ENCODE measurements at regions not wholly inside any gene's neighbourhood (a gene's known extent, or its start where the extent isn't known, plus 50 kb on each side); places are given as distances from the start of the nearest gene placed in this dataset.
"Not testable (repeated sequence)": the region's sequence is repeated elsewhere in the genome, so short reads cannot be mapped to it uniquely, and the experiment has no call there.

DNA sequence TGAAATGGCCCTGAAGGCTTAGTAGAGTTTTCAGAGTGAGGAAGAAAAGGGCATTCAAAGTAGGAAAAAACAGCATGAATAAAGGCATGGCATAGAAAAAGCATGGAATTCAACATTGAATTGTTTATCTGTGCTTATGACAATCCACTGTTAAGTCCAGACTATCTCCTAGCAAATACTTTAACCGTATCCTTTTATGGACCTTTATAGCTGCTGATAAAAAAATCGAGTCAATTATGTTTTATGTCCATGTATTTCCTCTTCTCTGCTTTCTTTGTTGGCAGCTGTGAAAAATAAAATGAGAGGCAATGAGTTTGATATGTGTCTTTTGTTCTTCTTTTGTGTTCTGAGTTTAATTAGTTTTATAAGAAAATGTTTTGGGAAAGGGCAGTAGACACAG is 70.4 kb downstream of the TDRD15 start:
- DNase-seq, result no peak

DNA sequence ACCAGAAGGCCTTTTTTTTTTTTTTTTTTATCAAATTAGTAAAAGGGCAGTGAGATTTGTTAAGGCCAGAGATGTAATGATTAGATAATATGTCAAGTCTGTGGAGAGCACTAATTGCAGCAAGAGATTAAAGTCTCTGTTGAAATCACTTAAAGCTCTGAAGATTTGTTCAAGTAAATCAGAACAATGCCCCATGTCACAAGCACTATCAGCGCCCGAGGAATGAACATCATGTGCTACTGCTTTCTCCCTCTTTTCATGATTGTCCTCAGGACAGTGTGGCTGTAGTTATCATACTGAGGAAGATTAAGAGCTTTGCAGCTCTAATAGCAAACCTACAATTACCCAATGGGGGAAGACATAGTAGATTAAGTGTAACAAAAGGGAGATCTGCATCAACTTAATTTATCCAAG is 71.1 kb downstream of the TDRD15 start:
- no peak for DNase-seq

DNA sequence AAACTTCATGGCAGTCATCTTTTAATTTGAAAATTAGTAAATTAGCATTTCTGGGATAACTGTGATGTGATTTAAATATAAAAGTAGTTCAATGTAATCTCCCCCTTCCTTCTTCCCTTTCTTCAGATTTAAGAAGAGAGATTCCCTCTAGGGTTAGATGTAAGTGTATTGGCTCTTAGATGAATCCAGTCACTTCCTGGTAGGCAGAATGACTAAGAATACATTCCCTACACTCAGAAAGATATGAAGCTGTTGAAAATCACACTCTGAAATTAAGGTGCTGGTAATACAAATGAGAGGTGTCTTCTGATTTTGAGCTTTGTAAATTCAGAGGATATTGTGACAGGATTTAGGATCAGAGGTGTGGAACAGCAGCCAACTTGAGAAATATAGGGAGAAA is 71.6 kb downstream of the TDRD15 start:
- DNase-seq, result no peak

DNA sequence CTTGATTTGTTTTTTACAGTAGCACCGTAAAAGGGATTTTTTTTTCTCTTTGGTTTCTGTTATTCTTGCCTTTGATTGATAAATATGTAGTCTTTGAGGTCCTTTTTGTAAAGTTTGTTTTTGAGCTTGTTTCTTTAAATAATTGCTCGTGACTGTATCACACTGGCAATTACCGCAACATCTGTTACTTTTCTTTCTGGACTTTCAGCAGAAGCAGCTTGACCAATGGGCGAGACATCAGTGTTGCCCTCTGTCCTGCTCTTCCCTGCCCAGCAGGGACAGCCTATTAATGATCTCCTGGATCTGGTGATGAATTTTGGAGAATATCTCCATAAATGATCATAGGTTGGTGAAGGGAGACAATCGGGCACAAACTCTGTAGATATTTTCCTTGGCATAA is 74.9 kb downstream of the TDRD15 start:
- no peak for DNase-seq

DNA sequence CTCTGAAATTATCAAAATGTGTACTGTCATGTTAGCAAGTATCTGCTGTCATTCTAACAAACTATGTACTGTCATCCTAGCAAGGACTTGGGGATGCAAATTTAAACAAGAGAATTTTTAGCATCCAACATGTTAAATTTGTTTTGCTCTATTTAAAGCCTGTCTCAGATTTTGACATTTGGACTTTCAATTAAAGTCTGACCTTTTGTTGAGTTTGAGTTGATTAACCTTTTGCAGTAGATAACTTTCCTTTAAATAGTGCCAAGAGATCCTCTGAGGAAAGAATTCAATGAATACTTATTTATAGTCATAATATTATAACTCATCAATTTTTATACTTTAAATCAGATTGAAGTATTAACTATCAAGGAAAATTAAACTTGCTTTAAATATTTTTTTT is 80.2 kb downstream of the TDRD15 start:
- no peak for DNase-seq

DNA sequence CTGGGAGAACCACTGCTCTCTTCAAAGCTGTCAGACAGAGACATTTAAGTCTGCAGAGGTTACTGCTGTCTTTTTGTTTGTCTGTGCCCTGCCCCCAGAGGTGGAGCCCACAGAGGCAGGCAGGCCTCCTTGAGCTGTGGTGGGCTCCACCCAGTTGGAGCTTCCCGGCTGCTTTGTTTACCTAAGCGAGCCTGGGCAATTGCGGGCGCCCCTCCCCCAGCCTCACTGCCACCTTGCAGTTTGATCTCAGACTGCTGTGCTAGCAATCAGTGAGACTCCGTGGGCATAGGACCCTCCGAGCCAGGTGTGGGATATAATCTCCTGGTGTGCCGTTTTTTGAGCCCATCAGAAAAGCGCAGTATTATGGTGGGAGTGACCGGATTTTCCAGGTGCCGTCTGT is 90.3 kb downstream of the TDRD15 start:
- not testable (repeated sequence) for DNase-seq

DNA sequence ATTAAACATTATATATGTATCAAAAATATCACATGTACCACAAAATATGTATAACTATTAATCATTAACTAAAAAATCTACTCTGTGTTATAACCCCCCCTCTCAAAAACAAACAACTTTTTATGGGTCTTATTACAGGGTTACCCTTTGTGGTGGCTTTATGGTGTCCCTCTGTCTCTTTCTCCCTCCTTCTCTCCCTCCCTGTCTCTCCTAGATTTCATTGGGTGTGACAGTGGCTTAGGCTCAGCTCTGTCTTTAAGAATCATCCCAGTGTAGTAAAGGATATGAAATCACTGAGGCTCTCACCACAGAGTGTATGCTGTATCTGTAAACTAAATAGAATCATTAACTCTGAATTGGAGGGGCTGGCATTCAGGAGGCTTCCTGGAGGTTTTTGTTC is 93.7 kb downstream of the TDRD15 start:
- DNase-seq, result no peak

DNA sequence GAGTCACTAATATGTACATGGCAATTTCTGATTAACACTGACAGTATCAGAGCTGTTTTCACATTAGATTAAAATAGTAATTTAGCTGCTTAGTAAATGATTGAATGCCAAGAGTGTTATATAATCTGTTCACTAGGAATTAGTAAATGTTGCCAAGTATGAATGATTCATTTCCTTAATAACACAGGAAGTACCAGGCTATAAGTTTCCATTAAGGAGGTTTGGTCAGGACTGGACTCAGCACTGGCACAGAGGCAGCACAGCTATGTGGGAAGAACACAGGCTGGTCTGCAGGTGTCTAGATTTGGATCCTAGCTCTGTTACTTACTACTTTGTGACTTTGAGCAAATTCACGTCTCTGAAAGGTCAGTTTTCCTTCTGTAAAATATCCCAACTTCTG is 97.2 kb downstream of the TDRD15 start:
- DNase-seq, result no peak

DNA sequence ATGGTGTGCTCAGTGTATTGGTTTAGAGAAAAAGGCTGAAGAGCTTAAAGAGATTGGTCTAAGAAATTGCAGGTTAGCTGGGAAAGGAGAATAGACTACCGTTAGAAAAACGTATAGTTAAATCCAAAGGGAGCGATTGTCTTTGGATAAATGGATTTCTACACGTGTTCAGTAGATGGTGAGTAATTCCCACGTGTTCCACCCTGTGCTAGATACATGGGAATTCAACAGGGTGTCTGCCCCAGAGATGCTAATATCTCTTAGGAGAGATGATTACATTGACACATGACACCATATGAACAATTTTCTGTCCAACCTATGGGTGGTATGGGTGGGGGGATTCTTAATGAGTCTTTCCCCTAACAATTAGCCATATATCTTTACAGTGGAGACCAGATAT is 99.8 kb downstream of the TDRD15 start:
- no peak for DNase-seq

DNA sequence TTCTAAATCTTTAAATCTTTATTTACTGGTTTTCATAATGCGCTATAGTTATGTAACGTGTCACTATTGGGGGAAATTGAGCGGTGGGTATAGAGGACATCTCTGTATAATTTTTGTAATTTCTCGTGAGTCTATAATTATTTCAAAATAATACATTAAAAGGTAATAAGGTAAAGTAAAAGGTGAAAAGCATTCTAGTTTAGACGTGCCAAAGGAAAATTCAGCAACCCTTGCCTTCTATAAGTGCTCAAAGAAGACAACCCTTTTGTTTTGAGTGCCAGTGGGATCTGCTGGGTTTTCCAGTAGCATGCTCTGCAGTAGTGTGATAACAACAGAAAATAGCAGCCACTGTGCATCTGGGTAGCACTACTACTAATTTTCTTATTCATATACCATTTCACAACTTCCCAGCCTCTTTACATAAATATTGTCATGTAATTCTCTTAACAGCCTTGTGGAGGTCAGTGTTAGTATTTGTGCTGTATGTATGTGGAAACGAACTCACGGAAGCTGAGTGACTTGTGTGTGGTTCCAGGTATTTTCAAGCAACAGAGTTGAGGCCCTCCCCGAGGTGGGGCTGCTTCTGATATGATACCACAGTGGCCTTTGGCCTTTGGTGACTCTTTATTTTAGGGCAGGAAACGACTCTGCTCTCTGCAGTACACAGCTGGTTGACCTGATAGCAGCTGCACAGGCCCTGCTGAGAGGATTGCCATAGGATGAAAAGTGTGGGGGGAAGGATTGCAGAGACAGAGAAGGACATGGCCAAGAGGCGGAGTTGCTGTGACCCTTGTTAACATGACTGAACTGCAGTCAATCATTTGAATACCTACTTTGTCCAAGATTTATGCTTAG is 104.5 kb downstream of the TDRD15 start:
- DNase-seq, result no peak

DNA sequence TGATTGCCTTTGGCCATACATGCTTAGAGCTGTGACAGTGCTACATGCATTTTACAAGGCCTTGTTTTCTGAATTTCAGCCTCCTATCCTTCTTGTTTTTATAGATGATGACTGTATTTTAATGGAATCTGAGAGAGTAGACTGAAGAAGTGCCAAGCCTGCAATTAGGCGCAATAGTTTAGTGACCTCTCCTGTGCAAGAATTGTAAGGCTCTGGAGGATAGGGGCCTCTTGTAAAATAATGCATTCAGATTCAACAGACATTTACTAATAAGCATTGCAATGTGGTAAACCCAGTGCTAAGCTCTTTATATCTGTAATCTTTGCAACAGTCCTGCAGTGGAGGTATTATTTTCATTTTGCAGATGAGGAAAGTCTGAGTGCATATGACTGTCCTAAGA is 105.5 kb downstream of the TDRD15 start:
- DNase-seq, result no peak

DNA sequence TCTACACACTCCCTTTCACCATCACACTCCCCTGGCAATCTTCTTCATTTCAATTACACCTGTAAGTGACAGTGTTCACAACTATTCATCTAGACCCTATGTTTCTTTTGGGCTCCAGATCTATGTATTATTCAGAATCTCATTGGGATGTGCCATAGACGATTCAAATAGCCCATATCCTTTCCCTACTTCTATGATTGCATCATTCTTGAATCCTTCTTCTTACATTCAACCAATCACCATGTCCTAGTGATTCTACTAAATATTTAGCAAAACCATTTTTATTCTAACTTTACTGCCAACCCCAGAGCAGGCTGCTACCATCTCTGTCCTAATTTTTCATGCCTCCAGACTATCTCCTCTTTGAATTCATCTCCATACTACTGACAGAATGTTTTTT is 106.4 kb downstream of the TDRD15 start:
- DNase-seq, result no peak

DNA sequence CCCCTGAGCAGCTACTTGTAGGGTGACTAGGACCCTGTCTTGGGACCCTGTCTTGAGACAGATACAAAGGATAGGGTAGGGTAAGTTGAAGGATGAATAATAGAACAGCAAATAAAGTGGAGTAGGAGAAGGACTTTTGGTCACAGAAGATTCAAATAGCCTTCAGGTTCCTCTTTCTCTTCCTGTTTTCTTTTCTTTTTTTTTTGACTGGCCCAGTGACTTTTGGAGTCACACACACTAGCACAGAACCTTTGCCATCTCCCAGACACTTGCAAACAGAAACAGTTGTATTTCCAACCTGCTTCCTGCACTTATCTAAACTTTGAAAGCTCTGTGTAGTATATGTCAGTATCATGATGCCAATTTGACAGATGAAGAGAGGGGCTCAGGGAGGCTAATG is 108.2 kb downstream of the TDRD15 start:
- DNase-seq, result no peak

DNA sequence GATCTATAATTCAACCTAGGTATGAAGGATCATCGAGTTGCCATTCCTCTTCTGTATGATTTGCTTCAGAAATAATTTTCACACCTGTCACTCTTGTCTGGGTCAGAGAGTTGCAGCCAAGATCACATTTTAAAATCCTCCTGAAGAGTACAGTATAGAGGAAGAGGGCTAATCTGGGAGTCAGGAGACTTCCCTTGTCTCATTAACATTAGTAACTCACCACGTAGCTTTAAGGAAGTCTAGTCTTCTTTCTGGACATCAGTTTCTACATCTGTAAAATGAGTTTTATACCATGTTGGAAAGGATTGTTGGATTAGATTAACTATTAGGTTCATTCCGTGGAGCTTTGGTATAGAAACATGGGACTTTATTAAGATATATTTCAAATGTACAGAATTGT is 109.4 kb downstream of the TDRD15 start:
- no peak for DNase-seq

DNA sequence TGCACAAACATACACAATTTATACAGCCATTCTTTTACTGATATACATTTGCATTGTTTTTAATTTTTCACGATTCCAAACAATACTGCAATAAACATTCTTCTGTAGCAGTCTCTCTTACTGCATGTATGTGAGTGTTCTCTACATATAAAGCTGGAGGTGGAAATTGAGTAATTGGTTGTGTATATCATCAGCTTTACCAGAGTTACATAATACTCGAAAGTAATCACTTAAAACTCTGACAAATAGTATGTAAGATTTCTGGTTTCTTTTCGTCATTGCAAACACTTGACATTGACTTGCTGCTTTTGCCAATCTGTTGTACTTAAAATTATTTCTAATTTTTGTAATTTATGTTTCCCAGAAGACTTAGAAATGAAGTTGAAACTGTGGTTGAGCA is 110.2 kb downstream of the TDRD15 start:
- no peak for DNase-seq

DNA sequence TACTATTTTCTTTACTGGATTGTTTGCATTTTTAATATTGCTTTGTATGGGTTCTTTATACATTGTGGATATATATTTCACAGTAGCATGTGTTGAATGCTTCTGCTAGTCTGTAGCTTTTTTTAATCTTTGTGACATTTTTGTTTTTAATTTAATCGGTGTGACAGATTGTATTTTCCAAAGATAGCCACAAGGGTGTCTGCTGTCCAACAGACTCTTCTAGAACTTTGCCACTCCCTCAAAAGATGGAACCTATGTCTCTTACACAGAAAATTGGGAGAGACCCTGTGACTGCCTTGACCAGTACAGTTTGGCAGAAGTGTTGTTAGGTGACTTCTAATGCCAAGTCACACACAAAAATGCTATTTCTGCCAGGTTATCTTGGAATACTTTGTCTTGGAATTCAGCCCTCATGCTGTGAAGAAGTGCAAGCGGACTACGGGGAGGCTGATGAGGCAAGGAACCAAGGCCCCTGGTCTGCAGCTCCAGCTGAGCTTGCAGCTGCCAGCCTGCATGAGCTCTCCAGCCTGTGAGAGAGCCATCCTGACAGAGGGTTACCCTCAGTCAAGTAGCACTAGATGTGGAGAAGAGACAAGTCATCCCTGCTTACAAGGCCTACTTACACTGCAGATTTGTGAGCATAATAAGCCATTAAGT is 110.8 kb downstream of the TDRD15 start:
- DNase-seq, result no peak

DNA sequence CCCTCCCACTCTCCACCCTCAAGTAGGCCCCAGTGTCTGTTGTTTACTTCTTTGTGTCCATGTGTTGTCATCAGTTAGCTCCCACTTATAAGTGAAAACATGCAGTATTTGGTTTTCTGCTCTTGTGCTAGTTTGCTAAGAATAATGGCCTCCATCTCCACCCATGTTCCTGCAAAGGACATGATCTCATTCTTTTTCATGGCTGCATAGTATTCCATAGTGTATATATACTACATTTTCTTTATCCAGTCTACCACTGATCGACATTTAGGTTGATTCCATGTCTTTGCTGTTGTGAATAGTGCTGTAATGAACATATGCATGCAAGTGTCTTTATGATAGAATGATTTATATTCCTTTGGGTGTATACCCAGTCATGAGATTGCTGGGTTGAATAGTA is 116.0 kb downstream of the TDRD15 start:
- DNase-seq, result not testable (repeated sequence)

DNA sequence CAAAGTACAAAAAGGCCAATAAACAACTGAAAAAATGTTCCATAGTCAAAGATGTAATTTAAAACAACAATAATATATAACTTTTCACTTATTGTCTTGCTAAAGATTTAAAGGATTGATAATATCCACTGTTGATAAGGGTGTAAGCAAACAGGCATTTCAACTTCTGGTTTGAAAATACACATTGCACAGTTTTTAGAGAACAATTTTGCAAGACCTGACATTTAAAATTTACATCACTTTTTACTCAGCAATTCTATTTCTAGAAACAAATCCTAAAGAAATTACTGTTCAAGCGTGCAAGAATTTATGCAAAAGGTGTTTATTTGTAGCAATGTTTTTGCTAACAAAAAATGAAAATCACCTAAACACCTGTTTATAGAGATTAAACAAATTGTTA is 120.4 kb downstream of the TDRD15 start:
- no peak for DNase-seq

DNA sequence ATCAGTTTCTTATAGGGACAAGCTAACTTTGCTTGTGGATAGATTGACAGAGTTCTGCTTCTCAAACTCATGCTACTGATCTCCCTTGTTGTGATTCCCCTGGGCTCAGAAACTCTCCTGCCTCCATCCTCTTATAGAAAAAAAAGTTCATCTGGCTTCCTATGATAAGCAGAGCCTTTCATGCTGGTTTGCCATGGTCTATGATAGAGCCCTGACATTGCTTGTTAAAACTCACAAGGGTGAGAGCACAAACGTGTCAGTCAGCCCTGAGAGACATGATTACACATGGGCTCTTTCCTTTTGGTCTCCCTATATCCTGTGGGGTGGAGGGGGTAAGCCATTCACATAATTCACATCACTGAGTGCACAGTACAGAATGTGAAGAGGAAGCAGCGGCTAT is 121.8 kb downstream of the TDRD15 start:
- DNase-seq, result no peak

DNA sequence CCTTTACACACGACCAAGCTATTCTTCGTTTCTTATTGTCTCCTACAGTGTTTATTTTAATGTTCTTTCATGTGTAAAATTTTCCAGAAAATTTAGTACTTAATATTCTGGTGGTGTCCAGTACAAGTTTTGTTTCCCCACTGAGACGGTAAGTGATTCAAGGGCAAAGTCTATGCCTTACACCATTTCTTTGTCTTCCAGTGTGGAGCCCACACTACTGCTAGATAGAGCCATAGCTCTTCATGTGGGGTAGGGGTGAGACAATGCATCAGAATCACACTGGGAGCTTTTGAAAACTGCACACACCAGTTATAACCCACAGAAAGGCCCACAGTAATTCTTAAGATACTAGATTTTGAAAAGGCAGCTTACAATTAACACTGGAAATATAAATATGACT is 125.6 kb downstream of the TDRD15 start:
- DNase-seq, result no peak

DNA sequence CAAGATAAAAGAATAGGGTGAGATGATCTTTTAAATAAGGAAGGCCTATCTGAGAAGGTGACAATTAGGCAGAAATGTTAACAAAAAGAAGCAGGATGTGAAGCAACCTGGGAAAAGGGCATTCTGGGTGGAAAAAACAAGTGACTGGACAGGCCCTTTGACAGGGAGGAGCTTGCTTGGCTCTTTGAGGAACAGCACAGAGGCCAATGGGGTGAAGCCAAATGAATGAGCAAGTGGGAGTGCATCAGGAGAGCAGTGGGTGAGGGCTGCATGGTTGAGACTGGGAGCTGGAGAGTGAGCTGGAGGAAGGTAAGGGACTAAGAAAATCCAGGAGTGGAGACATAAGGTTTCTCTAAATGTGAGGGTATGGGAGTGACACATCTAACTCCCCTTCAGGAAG is 126.9 kb downstream of the TDRD15 start:
- no peak for DNase-seq

DNA sequence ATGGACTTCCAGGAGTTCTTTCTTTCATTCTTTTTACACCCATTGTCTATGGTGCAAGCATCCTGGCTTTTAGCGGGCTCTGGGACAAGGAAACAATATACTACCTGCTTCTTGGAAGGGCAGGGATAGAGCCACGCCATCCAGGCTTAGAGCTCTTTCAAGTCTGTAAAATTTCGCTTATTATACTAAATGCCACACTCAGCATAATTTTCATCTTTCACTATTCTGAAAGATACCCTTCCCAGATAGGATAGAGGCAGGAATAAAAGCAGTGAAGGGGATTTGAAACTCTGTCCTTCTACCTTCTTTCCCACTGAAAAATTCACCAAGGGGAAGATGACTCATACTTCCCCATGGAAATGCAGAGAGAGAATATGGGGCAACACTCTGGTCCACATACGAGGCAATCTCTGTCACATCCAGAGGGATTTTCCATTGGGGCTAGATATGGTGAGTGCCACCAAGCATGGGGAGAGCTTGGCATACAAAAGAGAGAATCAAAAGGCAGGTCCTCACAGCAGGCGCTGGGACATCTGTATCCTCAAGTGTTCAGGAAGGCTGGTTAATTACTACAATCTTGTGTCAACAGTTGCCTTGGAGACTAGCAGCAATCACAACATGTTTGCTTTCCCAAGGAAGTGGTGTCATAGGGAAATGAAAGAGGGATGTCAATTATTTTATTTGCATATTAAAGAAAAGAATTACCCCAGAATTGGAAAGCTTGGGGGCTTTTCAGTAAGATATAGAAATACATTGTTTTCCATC is 127.6 kb downstream of the TDRD15 start:
- no peak for DNase-seq

DNA sequence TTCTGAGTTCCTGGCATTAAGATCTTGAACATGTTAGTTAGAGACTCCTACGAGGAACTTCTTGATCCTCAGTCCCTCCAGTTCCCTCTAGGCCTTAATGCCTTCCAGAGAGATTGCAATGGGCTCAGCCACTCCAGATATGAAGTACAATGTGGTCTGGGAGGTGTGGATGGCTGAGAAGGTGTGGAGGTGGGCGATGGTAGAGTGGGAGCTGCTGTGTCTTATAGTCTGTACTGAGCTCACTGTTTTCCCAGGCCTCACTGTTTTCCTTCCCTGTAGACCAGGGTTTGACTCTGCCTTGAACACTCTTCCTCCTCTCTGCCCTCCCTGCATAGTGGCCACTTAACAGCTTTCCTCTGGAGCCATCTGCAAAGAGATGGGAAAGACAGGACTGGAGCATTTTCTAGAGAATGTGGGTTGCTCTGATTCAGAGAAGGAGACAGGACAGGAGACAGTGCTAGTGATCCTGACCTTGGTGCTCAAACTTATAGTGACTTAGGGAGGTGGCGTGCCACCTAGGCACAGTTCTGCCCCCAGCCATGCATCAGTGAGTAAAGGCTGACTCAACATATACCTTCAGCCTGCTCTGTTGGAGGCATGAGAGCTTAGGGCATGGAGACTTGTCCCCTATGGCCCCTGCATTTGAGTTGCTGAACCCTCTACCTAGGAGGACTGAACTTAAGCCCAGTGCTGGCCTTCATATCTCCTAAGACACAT is 129.7 kb downstream of the TDRD15 start:
- no peak for DNase-seq
